Thymus (tissue), 11 donors: ENCODE measurements at regions not wholly inside any gene's neighbourhood (a gene's known extent, or its start where the extent isn't known, plus 50 kb on each side); places are given as distances from the start of the nearest gene placed in this dataset.

Source experiments
- DNase-seq, 9 donors: peaks; one replicate each; pipeline ENCODE4 v3.0.0-alpha.2; 2013; ENCODE audit warnings: low spot score in 9 of 9, low read depth in 6 of 9, missing footprints in 1 of 9
- H3K27ac ChIP-seq, 2 donors: one replicate each; pipeline ENCODE4 v1.5.1; 2013; ENCODE audit warnings: control low read depth in 1 of 2, low read depth in 1 of 2, low read length in 1 of 2, mild to moderate bottlenecking in 1 of 2, moderate library complexity in 1 of 2
- H3K27me3 ChIP-seq, 2 donors: one replicate each; pipeline ENCODE4 v1.5.1; 2013; ENCODE audit warnings: low read length in 1 of 2; ENCODE audit not compliant: control insufficient read depth in 2 of 2, insufficient read depth in 1 of 2
- H3K36me3 ChIP-seq, 2 donors: one replicate each; pipeline ENCODE4 v1.5.1; 2013; ENCODE audit warnings: low read length in 1 of 2, mild to moderate bottlenecking in 1 of 2, moderate library complexity in 1 of 2; ENCODE audit not compliant: control insufficient read depth in 2 of 2, insufficient read depth in 2 of 2
- H3K4me1 ChIP-seq, 2 donors: one replicate each; pipeline ENCODE4 v1.5.1; 2013; ENCODE audit warnings: low read length in 2 of 2; ENCODE audit not compliant: control insufficient read depth in 2 of 2, insufficient read depth in 2 of 2
- H3K4me3 ChIP-seq, 2 donors: one replicate each; pipeline ENCODE4 v1.5.1; 2013; ENCODE audit warnings: low read length in 2 of 2, control low read depth in 1 of 2, mild to moderate bottlenecking in 1 of 2
- H3K9me3 ChIP-seq, 2 donors: one replicate each; pipeline ENCODE4 v1.5.1; 2013; ENCODE audit warnings: low read length in 1 of 2, mild to moderate bottlenecking in 1 of 2; ENCODE audit not compliant: control insufficient read depth in 2 of 2, insufficient read depth in 1 of 2
- whole genome bisulfite sequencing: extraction: QIAGEN DNeasy Blood & Tissue Kit; methylation state at CpG from one replicate; pipeline ENCODE4 v1.1.7; 2013; 5-methylcytosine and 5-hydroxymethylcytosine counted together
- donor health status: healthy.

- no peaks in the 10 kb centered on the region for H3K36me3 ChIP-seq
- DNase-seq = no peak
- WGBS = 98% methylated on average over 2 of the region's 2 CpGs
- H3K27ac ChIP-seq = no peak overlapping the region
- H3K4me3 ChIP-seq = no peak overlapping the region
- H3K27me3 ChIP-seq = no peaks in the 10 kb centered on the region
- H3K4me1 ChIP-seq = no peaks in the 10 kb centered on the region
- H3K9me3 ChIP-seq = no peaks in the 10 kb centered on the region
Measured at GRCh38 chr5:62742207-62742606, 163.6 kb downstream of the LRRC70 start.

DNA sequence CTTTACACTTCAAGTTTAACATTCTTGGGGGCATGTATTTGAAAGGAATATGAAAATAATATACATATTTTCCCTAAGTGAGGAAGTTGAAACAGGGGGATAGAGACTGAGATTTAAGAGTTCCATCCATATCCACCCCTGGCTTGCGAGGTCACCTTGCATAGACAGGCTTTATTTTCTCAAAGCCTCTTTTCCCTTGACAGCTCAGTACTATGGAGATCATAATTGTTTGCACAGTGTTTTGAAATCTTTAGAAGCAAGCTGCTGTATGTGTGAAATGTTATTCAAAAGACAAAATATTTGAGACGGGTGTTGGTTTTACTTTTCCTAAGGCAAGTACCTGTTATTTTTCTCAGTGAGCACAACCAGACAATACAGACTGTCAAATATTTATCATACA lies 163.1 kb downstream of the LRRC70 start:
- no peak overlapping the region for H3K4me3 ChIP-seq
- WGBS = 95% methylated on average over 2 of the region's 2 CpGs
- H3K27me3 ChIP-seq = no peaks in the 10 kb centered on the region
- no peaks in the 10 kb centered on the region for H3K9me3 ChIP-seq
- no peaks in the 10 kb centered on the region for H3K36me3 ChIP-seq
- no peak for DNase-seq
- no peak overlapping the region for H3K27ac ChIP-seq
- H3K4me1 ChIP-seq = no peaks in the 10 kb centered on the region

- Histone ChIP-seq H3K4me3 (no peak overlapping the region), H3K27me3 (no peaks in the 10 kb centered on the region), H3K9me3 (no peaks in the 10 kb centered on the region), H3K36me3 (no peaks in the 10 kb centered on the region), H3K4me1 (no peaks in the 10 kb centered on the region), H3K27ac (no peak overlapping the region)
- DNase-seq = no peak
Measured at GRCh38 chr5:62737766-62738165, 159.1 kb downstream of the LRRC70 start.

DNA sequence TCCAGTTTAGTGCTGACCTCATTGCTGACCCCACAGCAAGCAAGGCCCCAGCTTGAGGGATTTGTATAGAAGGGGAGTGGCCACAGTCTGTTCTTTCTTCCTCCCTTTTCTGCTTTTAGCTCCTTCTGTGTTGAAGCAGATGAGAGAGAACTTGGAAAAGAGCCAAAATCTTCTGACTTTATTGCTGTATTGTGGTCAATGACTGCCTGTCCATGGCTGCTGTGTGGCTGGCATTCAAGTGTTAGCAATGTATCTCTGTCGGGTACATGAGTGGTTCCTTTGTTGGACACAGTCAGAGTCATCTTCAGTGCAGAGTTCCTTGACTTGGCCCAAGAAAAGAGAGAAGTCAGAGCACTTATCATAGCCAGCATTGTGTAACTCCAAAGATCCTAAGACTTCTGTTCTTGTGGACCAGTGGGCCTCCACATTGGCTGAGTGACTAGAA lies 154.1 kb downstream of the LRRC70 start:
- Histone ChIP-seq H3K4me1 (no peaks in the 10 kb centered on the region), H3K4me3 (no peak overlapping the region), H3K9me3 (no peaks in the 10 kb centered on the region), H3K27me3 (no peaks in the 10 kb centered on the region), H3K27ac (no peak overlapping the region), H3K36me3 (no peaks in the 10 kb centered on the region)
- 48% methylated on average over 1 of the region's 1 CpG for WGBS
- DNase-seq = no peak

GRCh38 chr5:62731022-62731421 lies 152.4 kb downstream of the LRRC70 start:
- no peak for DNase-seq
- no peak overlapping the region for H3K27ac ChIP-seq
- no peaks in the 10 kb centered on the region for H3K36me3 ChIP-seq
- no peaks in the 10 kb centered on the region for H3K27me3 ChIP-seq
- H3K9me3 ChIP-seq = no peaks in the 10 kb centered on the region
- 46% methylated on average over 3 of the region's 3 CpGs for WGBS
- no peaks in the 10 kb centered on the region for H3K4me1 ChIP-seq
- no peak overlapping the region for H3K4me3 ChIP-seq

DNA sequence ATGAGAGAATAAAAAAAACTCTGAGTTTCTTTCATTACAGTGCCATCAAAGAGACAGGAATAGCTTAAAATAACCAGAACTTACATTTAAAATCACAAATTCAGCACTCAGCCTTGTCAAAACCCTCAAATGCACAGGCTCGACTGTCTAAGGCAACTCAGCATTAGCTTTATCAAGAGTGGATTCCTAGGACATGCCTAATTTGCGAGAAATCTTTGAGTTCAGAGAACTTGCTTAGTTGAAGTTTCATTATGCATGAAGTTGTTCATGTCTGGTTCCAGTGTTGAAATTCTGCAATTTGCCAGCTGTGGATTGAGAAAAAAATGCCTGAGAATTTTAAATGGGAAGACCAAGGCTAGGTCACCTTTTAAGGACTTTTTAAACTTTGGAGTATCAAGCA lies 151.1 kb downstream of the LRRC70 start:
- H3K36me3 ChIP-seq = no peaks in the 10 kb centered on the region
- no peak for DNase-seq
- 88% methylated on average over 2 of the region's 2 CpGs for WGBS
- no peaks in the 10 kb centered on the region for H3K27me3 ChIP-seq
- no peak overlapping the region for H3K27ac ChIP-seq
- H3K9me3 ChIP-seq = no peaks in the 10 kb centered on the region
- no peak overlapping the region for H3K4me3 ChIP-seq
- H3K4me1 ChIP-seq = no peaks in the 10 kb centered on the region

- no peaks in the 10 kb centered on the region for H3K9me3 ChIP-seq
- no peak overlapping the region for H3K27ac ChIP-seq
- H3K4me1 ChIP-seq = no peaks in the 10 kb centered on the region
- no peak for DNase-seq
- H3K36me3 ChIP-seq = no peaks in the 10 kb centered on the region
- WGBS = 94% methylated on average over 2 of the region's 2 CpGs
- H3K27me3 ChIP-seq = no peaks in the 10 kb centered on the region
- no peak overlapping the region for H3K4me3 ChIP-seq
Measured at GRCh38 chr5:62727861-62728260, 149.2 kb downstream of the LRRC70 start.

- Histone ChIP-seq H3K27ac (no peak overlapping the region), H3K9me3 (no peaks in the 10 kb centered on the region), H3K4me3 (no peak overlapping the region), H3K4me1 (no peaks in the 10 kb centered on the region), H3K27me3 (no peaks in the 10 kb centered on the region), H3K36me3 (no peaks in the 10 kb centered on the region)
- 95% methylated on average over 3 of the region's 3 CpGs for WGBS
- no peak for DNase-seq
Measured at GRCh38 chr5:62727184-62727583, 148.6 kb downstream of the LRRC70 start.

- H3K27me3 ChIP-seq = no peaks in the 10 kb centered on the region
- no peaks in the 10 kb centered on the region for H3K9me3 ChIP-seq
- no peaks in the 10 kb centered on the region for H3K4me1 ChIP-seq
- 95% methylated on average over 9 of the region's 9 CpGs for WGBS
- H3K27ac ChIP-seq = no peak overlapping the region
- no peak overlapping the region for H3K4me3 ChIP-seq
- DNase-seq = no peak
- H3K36me3 ChIP-seq = no peaks in the 10 kb centered on the region
Measured at GRCh38 chr5:62722360-62722759, 143.7 kb downstream of the LRRC70 start.

GRCh38 chr5:62720031-62720441 lies 141.4 kb downstream of the LRRC70 start:
- H3K4me3 ChIP-seq = no peak overlapping the region
- no peaks in the 10 kb centered on the region for H3K36me3 ChIP-seq
- H3K4me1 ChIP-seq = no peaks in the 10 kb centered on the region
- 23% methylated on average over 7 of the region's 7 CpGs for WGBS
- H3K27me3 ChIP-seq = no peaks in the 10 kb centered on the region
- peak in 3 of 9 donors; percentile 1 to 28 (median 8) for DNase-seq
- H3K27ac ChIP-seq = no peak overlapping the region
- H3K9me3 ChIP-seq = no peaks in the 10 kb centered on the region
